ENCODE measurements at regions not wholly inside any gene's neighbourhood (a gene's known extent, or its start where the extent isn't known, plus 50 kb on each side); places are given as distances from the start of the nearest gene placed in this dataset.

- H3K27ac ChIP-seq: no peak overlapping the region
- no peak for TF ChIP-seq CTCF (conservative IDR thresholded peaks at IDR 0.05)
These were observed 383.4 kb upstream of the ARRDC4 start for GRCh38 chr15:97576929-97577645.

- H3K27ac ChIP-seq: no peak overlapping the region
- no peak for TF ChIP-seq CTCF (conservative IDR thresholded peaks at IDR 0.05)
These were observed 375.1 kb upstream of the ARRDC4 start for GRCh38 chr15:97585408-97585807.

GRCh38 chr15:97592778-97593177, 367.7 kb upstream of the ARRDC4 start:
- no peak for TF ChIP-seq CTCF (conservative IDR thresholded peaks at IDR 0.05)
- no peak overlapping the region for H3K27ac ChIP-seq

- no peak overlapping the region for H3K27ac ChIP-seq
- no peak for TF ChIP-seq CTCF (conservative IDR thresholded peaks at IDR 0.05)
These were observed 362.7 kb upstream of the ARRDC4 start for GRCh38 chr15:97597801-97598200.

GRCh38 chr15:97598353-97598798, 362.1 kb upstream of the ARRDC4 start:
- no peak overlapping the region for H3K27ac ChIP-seq
- no peak for TF ChIP-seq CTCF (conservative IDR thresholded peaks at IDR 0.05)

- no peak overlapping the region for H3K27ac ChIP-seq
- TF ChIP-seq CTCF (conservative IDR thresholded peaks at IDR 0.05): no peak
These were observed 360.3 kb upstream of the ARRDC4 start for GRCh38 chr15:97600190-97600589.

- no peak for TF ChIP-seq CTCF (conservative IDR thresholded peaks at IDR 0.05)
- no peak overlapping the region for H3K27ac ChIP-seq
These were observed 355.8 kb upstream of the ARRDC4 start for GRCh38 chr15:97604677-97605076.
